HCT116 (cell line): ENCODE measurements at regions not wholly inside any gene's neighbourhood (a gene's known extent, or its start where the extent isn't known, plus 50 kb on each side); places are given as distances from the start of the nearest gene placed in this dataset.
"Not testable (repeated sequence)": the region's sequence is repeated elsewhere in the genome, so short reads cannot be mapped to it uniquely, and the experiment has no call there.

Experiments used
- ATAC-seq: fragments of 200-7000 bp; cut with Tn5 transposase; 2 replicates; pipeline ENCODE4 v1.9.1; 2020; ENCODE audit warnings: mild to moderate bottlenecking, moderate library complexity
- BruUV-seq: library from RNA; stranded (reverse); fragments of 400-500 nt; replicated peaks from 2 replicates; lab custom pipeline; 2021; lab: Mats Ljungman, UMichigan
- CTCF ChIA-PET: fragments of 300-600 bp; sonication (Branson Sonifier 250); formaldehyde crosslinking; loops from one replicate; lab custom pipeline; 2021; ENCODE audit warnings: antibody characterized with exemption; lab: Charles Lee
- POLR2A ChIA-PET: fragments of 300-600, 350-600 bp; sonication (Branson Sonifier 250); formaldehyde crosslinking; loops from one replicate; lab custom pipeline; 2021; ENCODE audit warnings: antibody characterized with exemption; lab: Charles Lee
- RAD21 ChIA-PET, 2 experiments: fragments of 300-600 bp; sonication (Branson Sonifier 250); formaldehyde crosslinking; loops; one replicate each; lab custom pipeline; 2023; ENCODE audit warnings: low total read pairs in 2 of 2; ENCODE audit not compliant: uncharacterized antibody in 2 of 2, unreplicated experiment in 2 of 2, low non-redundant PET in 1 of 2; lab: Charles Lee
- DNase-seq: peaks from one replicate; pipeline ENCODE4 v3.0.0-alpha.2; 2010; ENCODE audit warnings: low read depth, low spot score
- H2AFZ ChIP-seq: fragments of 200-600 bp; shearing (Covaris generic), sonication (generic); 2 replicates; pipeline ENCODE4 v1.6.1; 2017; ENCODE audit warnings: low read depth, mixed run types, mixed read lengths, antibody characterized with exemption, low read length; ENCODE audit not compliant: poor library complexity, severe bottlenecking
- H3K27ac ChIP-seq: 2 replicates; pipeline ENCODE4 v1.5.1; 2012; ENCODE audit warnings: low read depth, low read length
- H3K27me3 ChIP-seq: fragments of 200-600 bp; sonication (generic); 2 replicates; pipeline ENCODE4 v1.6.1; 2016; ENCODE audit warnings: mixed run types, low read length, mixed read lengths; ENCODE audit not compliant: insufficient read depth
- H3K36me3 ChIP-seq, 2 experiments: fragments of 200-500 bp in 1 of 2; fragments of 200-600 bp in 1 of 2; sonication (Bioruptor generic) in 1 of 2; sonication (generic) in 1 of 2; 2 replicates each; pipeline versions ENCODE4 v1.5.1 to v1.6.1; 2014 to 2016; ENCODE audit warnings: low read length in 2 of 2, inconsistent platforms in 1 of 2, mixed read lengths in 1 of 2, mixed run types in 1 of 2; ENCODE audit not compliant: insufficient read depth in 2 of 2, control insufficient read depth in 1 of 2
- H3K4me1 ChIP-seq, 2 experiments: fragments of 200-600 bp in 1 of 2; sonication (generic) in 1 of 2; 2 replicates each; pipeline versions ENCODE4 v1.5.1 to v1.6.1; 2012 to 2017; ENCODE audit warnings: low read length in 2 of 2, inconsistent platforms in 1 of 2, mild to moderate bottlenecking in 1 of 2, mixed read lengths in 1 of 2, mixed run types in 1 of 2, moderate library complexity in 1 of 2; ENCODE audit not compliant: insufficient read depth in 2 of 2, control insufficient read depth in 1 of 2
- H3K4me2 ChIP-seq: fragments of 200-600 bp; sonication (generic); 2 replicates; pipeline ENCODE4 v1.6.1; 2017; ENCODE audit warnings: mixed run types, low read length, mixed read lengths
- H3K4me3 ChIP-seq, 2 experiments: fragments of 200-600 bp in 1 of 2; sonication (generic) in 1 of 2; replicated peaks in 1 of 2; 2 replicates each; pipeline ENCODE4 v1.5.1; 2011 to 2016; ENCODE audit warnings: low read length in 2 of 2, control low read depth in 1 of 2, low read depth in 1 of 2, mild to moderate bottlenecking in 1 of 2, mixed read lengths in 1 of 2, mixed run types in 1 of 2
- H3K79me2 ChIP-seq: fragments of 200-600 bp; sonication (generic); 2 replicates; pipeline ENCODE4 v1.6.1; 2017; ENCODE audit warnings: mild to moderate bottlenecking, mixed run types, low read length, moderate library complexity, mixed read lengths; ENCODE audit not compliant: insufficient read depth
- H3K9ac ChIP-seq: fragments of 200-600 bp; sonication (generic); 2 replicates; pipeline ENCODE4 v1.6.1; 2016; ENCODE audit warnings: low read length, mixed read lengths
- H3K9me2 ChIP-seq: fragments of 200-600 bp; sonication (generic), shearing (Covaris generic); 2 replicates; pipeline ENCODE4 v1.6.1; 2017; ENCODE audit warnings: mixed run types, mild to moderate bottlenecking, moderate library complexity; ENCODE audit not compliant: insufficient read depth
- H3K9me3 ChIP-seq, 2 experiments: fragments of 200-500 bp in 1 of 2; fragments of 200-600 bp in 1 of 2; sonication (Bioruptor generic) in 1 of 2; sonication (generic) in 1 of 2; 2 replicates each; pipeline ENCODE4 v1.6.1; 2014 to 2017; ENCODE audit warnings: low read length in 2 of 2, mixed read lengths in 2 of 2, inconsistent platforms in 1 of 2, low read depth in 1 of 2, mild to moderate bottlenecking in 1 of 2, mixed run types in 1 of 2, moderate library complexity in 1 of 2; ENCODE audit not compliant: control insufficient read depth in 1 of 2, insufficient read depth in 1 of 2
- H4K20me1 ChIP-seq: fragments of 200-600 bp; sonication (generic), shearing (Covaris generic); 2 replicates; pipeline ENCODE4 v1.6.1; 2017; ENCODE audit warnings: mixed run types, mild to moderate bottlenecking, moderate library complexity; ENCODE audit not compliant: insufficient read depth
- ATF3 ChIP-seq: IDR thresholded peaks from 2 replicates; pipeline ENCODE4 v1.6.1; 2012
- CBX3 ChIP-seq: IDR thresholded peaks from 2 replicates; pipeline ENCODE4 v1.6.1; 2012; ENCODE audit warnings: low read depth
- CTCF ChIP-seq, 3 experiments: fragments of 200-600 bp in 1 of 3; sonication (generic) in 1 of 3; IDR thresholded peaks in 2 of 3; conservative IDR thresholded peaks in 1 of 3; 2 replicates each; pipeline ENCODE4 v1.5.1; 2012 to 2017; ENCODE audit warnings: low read depth in 2 of 3, low read length in 2 of 3, antibody characterized with exemption in 1 of 3, borderline replicate concordance in 1 of 3, control low read depth in 1 of 3, mild to moderate bottlenecking in 1 of 3, mixed read lengths in 1 of 3, mixed run types in 1 of 3, moderate library complexity in 1 of 3; ENCODE audit not compliant: insufficient read depth in 1 of 3
- EGR1 ChIP-seq: IDR thresholded peaks from 2 replicates; pipeline ENCODE4 v1.6.1; 2012; ENCODE audit warnings: low read depth
- ELF1 ChIP-seq: IDR thresholded peaks from 2 replicates; pipeline ENCODE4 v1.6.1; 2012; ENCODE audit warnings: low read depth, borderline replicate concordance
- EZH2 ChIP-seq: fragments of 200-600 bp; sonication (generic); IDR thresholded peaks from 2 replicates; pipeline ENCODE4 v1.6.1; 2017; ENCODE audit warnings: antibody characterized with exemption, mixed run types
- SP1 ChIP-seq: IDR thresholded peaks from 2 replicates; pipeline ENCODE4 v1.6.1; 2012; ENCODE audit warnings: low read depth
- intact Hi-C: fragments of 100-400 bp; cut with micrococcal nuclease; formaldehyde crosslinking; loops from 2 replicates; pipeline ENCODE4 v1.10.0; 2022

DNA sequence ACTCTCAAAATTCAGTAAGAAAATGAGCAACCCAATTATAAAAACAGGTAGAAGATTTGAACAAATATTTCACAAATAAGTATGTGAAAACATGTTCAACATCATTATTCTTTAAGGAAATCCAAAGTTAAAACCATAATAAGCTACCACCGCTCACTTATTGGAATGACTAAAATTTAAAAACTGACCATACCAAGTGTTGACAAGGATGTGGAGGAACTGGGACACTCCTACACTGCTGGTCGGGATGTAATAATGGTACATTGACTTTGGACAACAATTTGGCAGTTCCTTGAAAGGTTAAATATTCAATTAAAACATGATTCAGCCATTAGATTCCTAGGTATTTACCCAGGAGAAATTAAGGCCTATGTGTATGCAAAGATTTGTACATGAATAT, 336.5 kb downstream of the IRS1 start:
- ChIA-PET CTCF (no interaction called here), RAD21 (no interaction called here)

GRCh38 chr2:226461981-226462380, 337.6 kb downstream of the IRS1 start:
- intact Hi-C loops = no loop called here
- ATAC-seq = no peak
- Histone ChIP-seq H3K36me3 (0 out of 4 replicates have a peak, but pooled peaks cover 0 to 8% of the 10 kb centered on the region in 2 experiments), H3K4me1 (peaks cover 8 to 12% of the 10 kb centered on the region in 2 experiments; a peak in 2 of 4 replicates), H3K9me2 (no peaks in the 10 kb centered on the region), H2AFZ (no peak overlapping the region), H3K27ac (no peak overlapping the region), H3K4me3 (no peak overlapping the region)
- ChIA-PET RAD21 (no interaction called here), CTCF (no interaction called here)
- no TSS peak for BruUV-seq
- TF ChIP-seq EGR1 (no peak), ATF3 (no peak), CBX3 (no peak), CTCF (IDR thresholded peaks at IDR 0.05 in 2 of 3, conservative IDR thresholded peaks at IDR 0.05 in 1 of 3; ENCODE audit: borderline replicate concordance in 1 of 3, insufficient read depth in 1 of 3, low read depth in 2 of 3, low read length in 2 of 3) (no peak)
- TF ChIP-seq, all 23 proteins: peak for 0
- peaks cover 0 to 6% of the 10 kb centered on the region in 2 experiments; a peak in 1 of 4 replicates for H3K9me3 ChIP-seq
- no peak overlapping the region for H3K9ac ChIP-seq
- no peaks in the 10 kb centered on the region for H4K20me1 ChIP-seq
- DNase-seq = no peak
- no peaks in the 10 kb centered on the region for H3K79me2 ChIP-seq
- POLR2A ChIA-PET = no interaction called here
- no peak overlapping the region for H3K4me2 ChIP-seq
- H3K27me3 ChIP-seq = no peaks in the 10 kb centered on the region

More for the DNA sequence above, 336.5 kb downstream of the IRS1 start:
- Histone ChIP-seq H3K79me2 (no peaks in the 10 kb centered on the region), H4K20me1 (no peaks in the 10 kb centered on the region), H3K9ac (no peak overlapping the region), H3K27me3 (no peaks in the 10 kb centered on the region), H3K4me1 (peaks cover 9 to 15% of the 10 kb centered on the region in 2 experiments; a peak in 2 of 4 replicates), H3K27ac (no peak overlapping the region), H3K9me2 (no peaks in the 10 kb centered on the region), H2AFZ (no peak overlapping the region), H3K9me3 (peaks cover 0 to 6% of the 10 kb centered on the region in 2 experiments; a peak in 1 of 4 replicates), H3K4me3 (no peak overlapping the region), H3K4me2 (no peak overlapping the region), H3K36me3 (0 out of 4 replicates have a peak, but pooled peaks cover 0 to 8% of the 10 kb centered on the region in 2 experiments)
- intact Hi-C loops = no loop called here
- DNase-seq = no peak
- BruUV-seq = no TSS peak
- TF ChIP-seq ATF3 (no peak), SP1 (no peak), EZH2 (no peak), ELF1 (no peak), CBX3 (no peak)
- no peak for ATAC-seq
- POLR2A ChIA-PET = interaction anchor here (0.9 kb wide), 1 partner anchor 15 kb away, joined by 3 read pairs; no protein-coding TSS in a partner anchor

DNA sequence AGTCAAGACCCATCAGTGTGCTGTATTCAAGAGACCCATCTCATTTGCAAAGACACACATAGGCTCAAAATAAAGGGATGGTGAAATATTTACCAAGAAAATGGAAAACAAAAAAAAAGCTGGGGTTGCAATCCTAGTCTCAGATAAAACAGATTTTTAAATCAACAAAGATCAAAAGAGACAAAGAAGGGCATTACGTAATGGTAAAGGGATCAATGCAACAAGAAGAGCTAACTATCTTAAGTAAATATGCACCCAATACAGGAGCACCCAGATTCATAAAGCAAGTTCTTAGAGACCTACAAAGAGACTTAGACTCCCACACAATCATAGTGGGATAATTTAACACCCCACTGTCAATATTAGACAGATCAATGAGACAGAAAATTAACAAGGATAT, 343.5 kb downstream of the IRS1 start:
- H3K4me1 ChIP-seq, ATAC-seq, H3K36me3 ChIP-seq, RAD21 ChIA-PET, intact Hi-C loops, H2AFZ ChIP-seq, H3K79me2 ChIP-seq, H3K27ac ChIP-seq, H3K9ac ChIP-seq, H3K9me2 ChIP-seq, POLR2A ChIA-PET, H3K4me2 ChIP-seq, H4K20me1 ChIP-seq, H3K4me3 ChIP-seq, CTCF ChIA-PET, DNase-seq, BruUV-seq, H3K27me3 ChIP-seq: not testable (repeated sequence)
- peaks cover 7 to 14% of the 10 kb centered on the region in 2 experiments; a peak in 3 of 4 replicates for H3K9me3 ChIP-seq
